Keratinocyte (primary cell): ENCODE measurements at regions not wholly inside any gene's neighbourhood (a gene's known extent, or its start where the extent isn't known, plus 50 kb on each side); places are given as distances from the start of the nearest gene placed in this dataset.

Experiments used
- DNase-seq: peaks from one replicate; pipeline ENCODE4 v3.0.0-alpha.2; 2011; ENCODE audit warnings: low read depth, missing footprints, low spot score
- FAIRE-seq: peaks from 2 replicates; lab custom pipeline; 2011; peaks lifted over from hg19 to GRCh38; lab: Jason Lieb, UNC
- H2AFZ ChIP-seq: 2 replicates; pipeline ENCODE4 v1.6.0; 2012; ENCODE audit warnings: low read length, control low read depth, inconsistent platforms; ENCODE audit not compliant: control insufficient read depth
- H3K27ac ChIP-seq: 2 replicates; pipeline ENCODE4 v1.5.1; 2011; ENCODE audit warnings: low read length; ENCODE audit not compliant: control insufficient read depth, insufficient read depth
- H3K27me3 ChIP-seq: 3 replicates; pipeline ENCODE4 v1.6.0; 2011; ENCODE audit warnings: low read length; ENCODE audit not compliant: control insufficient read depth, insufficient read depth; ENCODE audit errors: extremely low read depth
- H3K36me3 ChIP-seq, 2 experiments: 2 replicates in 1 of 2; 3 replicates in 1 of 2; pipeline ENCODE4 v1.5.1; 2011; ENCODE audit warnings: low read length in 2 of 2, mild to moderate bottlenecking in 1 of 2; ENCODE audit not compliant: control insufficient read depth in 2 of 2, insufficient read depth in 2 of 2; ENCODE audit errors: extremely low read depth in 1 of 2
- H3K4me1 ChIP-seq: 3 replicates; pipeline ENCODE4 v1.5.1; 2011; ENCODE audit warnings: low read length; ENCODE audit not compliant: control insufficient read depth, insufficient read depth; ENCODE audit errors: extremely low read depth
- H3K4me2 ChIP-seq: 3 replicates; pipeline ENCODE4 v1.6.0; 2011; ENCODE audit warnings: low read depth, low read length; ENCODE audit not compliant: control insufficient read depth, insufficient read depth; ENCODE audit errors: extremely low read depth
- H3K4me3 ChIP-seq, 3 experiments: fragments of 200-600 bp in 1 of 3; sonication (generic) in 1 of 3; 2 replicates in 2 of 3; 3 replicates in 1 of 3; pipeline ENCODE4 v1.5.1; 2011 to 2016; ENCODE audit warnings: low read length in 3 of 3, mild to moderate bottlenecking in 3 of 3, control low read depth in 2 of 3, inconsistent platforms in 1 of 3, low read depth in 1 of 3, mixed read lengths in 1 of 3, mixed run types in 1 of 3, moderate library complexity in 1 of 3; ENCODE audit not compliant: control insufficient read depth in 2 of 3, insufficient read depth in 2 of 3; ENCODE audit errors: extremely low read depth in 1 of 3
- H3K79me2 ChIP-seq: 2 replicates; pipeline ENCODE4 v1.6.0; 2012; ENCODE audit warnings: low read length; ENCODE audit not compliant: control insufficient read depth, insufficient read depth
- H3K9ac ChIP-seq: 3 replicates; pipeline ENCODE4 v1.6.0; 2011; ENCODE audit warnings: low read length; ENCODE audit not compliant: control insufficient read depth, insufficient read depth; ENCODE audit errors: extremely low read depth
- H3K9me1 ChIP-seq: 3 replicates; pipeline ENCODE4 v1.6.0; 2011; ENCODE audit warnings: low read length; ENCODE audit not compliant: control insufficient read depth, insufficient read depth; ENCODE audit errors: extremely low read depth
- H3K9me3 ChIP-seq: 2 replicates; pipeline ENCODE4 v1.5.1; 2012; ENCODE audit warnings: low read depth, low read length; ENCODE audit not compliant: control insufficient read depth
- H4K20me1 ChIP-seq: 3 replicates; pipeline ENCODE4 v1.6.0; 2011; ENCODE audit warnings: low read length; ENCODE audit not compliant: control insufficient read depth, insufficient read depth; ENCODE audit errors: extremely low read depth
- CTCF ChIP-seq, 3 experiments: IDR thresholded peaks in 1 of 3; conservative IDR thresholded peaks in 1 of 3; optimal IDR thresholded peaks in 1 of 3; 2 replicates in 2 of 3; 3 replicates in 1 of 3; pipeline versions ENCODE3 to v1.5.1; 2011; ENCODE audit warnings: low read length in 3 of 3, mild to moderate bottlenecking in 3 of 3, moderate library complexity in 2 of 3, control low read depth in 1 of 3, inconsistent platforms in 1 of 3; ENCODE audit not compliant: insufficient read depth in 2 of 3; ENCODE audit errors: extremely low read depth in 1 of 3
- EZH2 ChIP-seq: IDR thresholded peaks from one replicate; pipeline ENCODE4 v1.6.1; 2012; ENCODE audit warnings: inconsistent platforms, mild to moderate bottlenecking, low read length, moderate library complexity
- dilution Hi-C: fragments of 300-500 bp; cut with MboI; formaldehyde crosslinking; loops from one replicate; pipeline ENCODE4 v1.7.0; 2020; ENCODE audit warnings: low sequenced_read_pairs; ENCODE audit not compliant: extremely low pct_ligation_motif_present

- peaks cover 15% of the 10 kb centered on the region for H3K27me3 ChIP-seq
- no peaks in the 10 kb centered on the region for H3K9me3 ChIP-seq
- TF ChIP-seq CTCF (optimal IDR thresholded peaks at IDR 0.05 in 1 of 3, IDR thresholded peaks at IDR 0.05 in 1 of 3, conservative IDR thresholded peaks at IDR 0.05 in 1 of 3; ENCODE audit: extremely low read depth in 1 of 3, insufficient read depth in 2 of 3, low read length in 3 of 3) (no peak), EZH2 (no peak)
- no peak overlapping the region for H3K4me3 ChIP-seq
- H3K9me1 ChIP-seq: no peaks in the 10 kb centered on the region
- H3K27ac ChIP-seq: no peak overlapping the region
- DNase-seq (no peak), FAIRE-seq (no peak)
- dilution Hi-C loops: no loop called here
- H3K9ac ChIP-seq: no peak overlapping the region
- H4K20me1 ChIP-seq: no peaks in the 10 kb centered on the region
- H2AFZ ChIP-seq: no peak overlapping the region
- no peak overlapping the region for H3K4me2 ChIP-seq
- H3K4me1 ChIP-seq: no peaks in the 10 kb centered on the region
- no peaks in the 10 kb centered on the region for H3K79me2 ChIP-seq
- no peaks in the 10 kb centered on the region for H3K36me3 ChIP-seq
Measured at GRCh38 chr2:235160281-235160810, 208.5 kb downstream of the SH3BP4 start.

- H3K9me3 ChIP-seq: no peaks in the 10 kb centered on the region
- H4K20me1 ChIP-seq: no peaks in the 10 kb centered on the region
- no peak overlapping the region for H3K27ac ChIP-seq
- DNase-seq: no peak
- dilution Hi-C loops: no loop called here
- H3K4me2 ChIP-seq: no peak overlapping the region
- no peak for FAIRE-seq
- no peaks in the 10 kb centered on the region for H3K9me1 ChIP-seq
- peaks cover 12% of the 10 kb centered on the region for H3K27me3 ChIP-seq
- no peak for TF ChIP-seq CTCF (optimal IDR thresholded peaks at IDR 0.05 in 1 of 3, IDR thresholded peaks at IDR 0.05 in 1 of 3, conservative IDR thresholded peaks at IDR 0.05 in 1 of 3; ENCODE audit: extremely low read depth in 1 of 3, insufficient read depth in 2 of 3, low read length in 3 of 3)
- no peak for TF ChIP-seq EZH2
- H3K79me2 ChIP-seq: no peaks in the 10 kb centered on the region
- no peak overlapping the region for H3K4me3 ChIP-seq
- no peaks in the 10 kb centered on the region for H3K36me3 ChIP-seq
- H3K4me1 ChIP-seq: no peaks in the 10 kb centered on the region
- H2AFZ ChIP-seq: no peak overlapping the region
- H3K9ac ChIP-seq: no peak overlapping the region
Measured at GRCh38 chr2:235161565-235161964, 209.7 kb downstream of the SH3BP4 start.
